ENCODE measurements at regions not wholly inside any gene's neighbourhood (a gene's known extent, or its start where the extent isn't known, plus 50 kb on each side); places are given as distances from the start of the nearest gene placed in this dataset.
"Not testable (repeated sequence)": the region's sequence is repeated elsewhere in the genome, so short reads cannot be mapped to it uniquely, and the experiment has no call there.

DNA sequence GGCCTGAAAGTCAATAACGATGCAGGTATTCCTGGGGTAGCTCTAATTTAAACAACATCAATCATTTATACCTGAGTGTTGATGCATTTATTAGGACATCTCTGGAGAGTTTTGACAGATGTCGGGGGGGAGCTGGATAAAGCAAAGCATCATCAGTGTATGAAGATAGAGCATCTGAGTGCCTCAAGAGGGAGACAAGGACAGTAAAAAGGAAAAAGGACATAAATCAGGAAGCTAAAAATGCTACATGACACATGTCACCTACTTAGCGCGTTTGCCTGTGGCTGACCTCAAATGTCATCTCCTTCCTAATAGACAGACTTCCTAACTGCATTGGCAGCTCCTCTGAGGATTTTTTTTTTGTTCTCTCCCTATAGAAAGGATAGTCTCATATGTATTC is 259.5 kb upstream of the PKP2 start:
- no peak for DNase-seq (ENCODE audit: low read depth)
- H3K4me3 ChIP-seq (ENCODE audit: low read depth, low read length) = no peak overlapping the region
- TF ChIP-seq, protein P1, sequence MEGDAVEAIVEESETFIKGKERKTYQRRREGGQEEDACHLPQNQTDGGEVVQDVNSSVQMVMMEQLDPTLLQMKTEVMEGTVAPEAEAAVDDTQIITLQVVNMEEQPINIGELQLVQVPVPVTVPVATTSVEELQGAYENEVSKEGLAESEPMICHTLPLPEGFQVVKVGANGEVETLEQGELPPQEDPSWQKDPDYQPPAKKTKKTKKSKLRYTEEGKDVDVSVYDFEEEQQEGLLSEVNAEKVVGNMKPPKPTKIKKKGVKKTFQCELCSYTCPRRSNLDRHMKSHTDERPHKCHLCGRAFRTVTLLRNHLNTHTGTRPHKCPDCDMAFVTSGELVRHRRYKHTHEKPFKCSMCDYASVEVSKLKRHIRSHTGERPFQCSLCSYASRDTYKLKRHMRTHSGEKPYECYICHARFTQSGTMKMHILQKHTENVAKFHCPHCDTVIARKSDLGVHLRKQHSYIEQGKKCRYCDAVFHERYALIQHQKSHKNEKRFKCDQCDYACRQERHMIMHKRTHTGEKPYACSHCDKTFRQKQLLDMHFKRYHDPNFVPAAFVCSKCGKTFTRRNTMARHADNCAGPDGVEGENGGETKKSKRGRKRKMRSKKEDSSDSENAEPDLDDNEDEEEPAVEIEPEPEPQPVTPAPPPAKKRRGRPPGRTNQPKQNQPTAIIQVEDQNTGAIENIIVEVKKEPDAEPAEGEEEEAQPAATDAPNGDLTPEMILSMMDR (IDR thresholded peaks at IDR 0.05; ENCODE audit: insufficient read depth, low read depth, low read length, missing control alignments) = no peak

DNA sequence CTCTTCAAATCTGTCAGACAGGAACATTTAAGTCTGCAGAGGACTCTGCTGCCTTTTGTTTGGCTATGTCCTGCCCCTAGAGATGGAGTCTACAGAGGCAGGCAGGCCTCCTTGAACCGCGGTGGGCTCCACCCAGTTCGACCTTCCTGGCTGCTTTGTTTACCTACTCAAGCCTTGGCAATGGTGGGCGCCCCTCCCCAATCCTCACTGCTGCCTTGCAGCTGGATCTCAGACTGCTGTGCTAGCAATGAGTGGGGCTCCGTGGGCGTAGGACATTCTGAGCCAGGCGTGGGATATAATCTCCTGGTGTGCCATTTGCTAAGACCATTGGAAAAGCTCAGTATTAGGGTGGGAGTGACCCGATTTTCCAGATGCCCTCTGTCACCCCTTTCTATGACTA is 250.7 kb upstream of the PKP2 start:
- H3K4me3 ChIP-seq (ENCODE audit: low read depth, low read length); DNase-seq (ENCODE audit: low read depth): not testable (repeated sequence)

DNA sequence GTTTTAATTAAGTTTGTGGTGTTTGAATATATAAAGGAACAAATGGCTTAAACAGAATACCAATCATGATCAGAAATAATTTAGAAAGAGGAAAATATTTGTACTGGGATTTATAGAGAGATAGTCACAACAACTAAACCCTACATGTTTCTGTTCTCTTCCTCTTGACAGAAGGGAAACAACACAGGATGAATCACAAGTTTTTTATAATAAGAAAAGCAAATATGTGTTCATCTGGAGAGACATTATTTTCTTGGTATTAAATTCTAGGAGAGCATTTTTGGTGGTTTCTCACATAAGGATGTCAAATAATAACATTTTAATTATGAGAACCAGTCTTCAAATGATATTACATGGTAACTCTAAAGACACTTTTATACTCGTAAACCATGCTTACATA is 232.9 kb upstream of the PKP2 start:
- H3K4me3 ChIP-seq (ENCODE audit: low read depth, low read length) = no peak overlapping the region
- DNase-seq (ENCODE audit: low read depth) = no peak
- TF ChIP-seq, protein P1 (IDR thresholded peaks at IDR 0.05; ENCODE audit: insufficient read depth, low read depth, low read length, missing control alignments) = no peak

DNA sequence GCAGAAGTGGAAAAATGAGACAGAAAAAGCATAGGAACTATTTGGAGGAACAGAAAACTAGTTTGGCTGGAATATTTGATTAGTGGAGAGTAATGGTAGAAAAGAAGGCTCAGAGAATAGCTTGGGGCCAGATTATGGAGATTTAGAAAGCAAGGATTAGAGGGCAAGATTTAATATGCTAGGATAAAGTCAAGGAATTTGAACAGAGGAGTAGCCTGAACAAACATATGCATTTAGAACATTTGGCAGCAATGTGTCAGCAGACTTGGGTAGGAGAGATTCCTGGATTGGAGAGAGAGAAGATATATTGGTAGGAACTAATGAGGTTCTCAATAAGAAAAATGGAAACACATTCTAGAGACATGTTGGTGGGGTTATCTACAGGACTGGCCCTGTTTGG is 229.2 kb upstream of the PKP2 start:
- TF ChIP-seq, protein P1 (IDR thresholded peaks at IDR 0.05; ENCODE audit: insufficient read depth, low read depth, low read length, missing control alignments) = no peak
- no peak for DNase-seq (ENCODE audit: low read depth)
- no peak overlapping the region for H3K4me3 ChIP-seq (ENCODE audit: low read depth, low read length)

DNA sequence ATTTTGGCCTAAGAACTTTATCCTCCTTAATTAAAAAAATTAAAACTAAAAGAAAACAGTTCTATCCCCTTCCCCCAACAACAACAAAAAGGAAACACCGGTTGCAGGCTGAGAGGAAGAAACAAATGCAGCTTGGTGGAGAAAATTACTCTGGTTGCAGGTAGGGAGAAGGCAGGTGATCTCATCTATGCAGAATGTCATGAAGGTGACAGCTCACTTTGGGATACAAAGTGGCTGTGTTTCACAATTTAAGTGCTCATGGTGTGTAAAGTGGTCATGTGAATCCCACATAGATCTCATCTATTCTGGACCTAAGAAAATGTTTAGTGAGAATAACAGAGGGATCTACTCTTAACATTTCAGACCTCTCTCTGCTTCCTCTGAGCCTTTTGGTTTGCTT is 219.7 kb upstream of the PKP2 start:
- TF ChIP-seq, protein P1 (IDR thresholded peaks at IDR 0.05; ENCODE audit: insufficient read depth, low read depth, low read length, missing control alignments) = no peak
- no peak overlapping the region for H3K4me3 ChIP-seq (ENCODE audit: low read depth, low read length)
- DNase-seq (ENCODE audit: low read depth) = no peak

DNA sequence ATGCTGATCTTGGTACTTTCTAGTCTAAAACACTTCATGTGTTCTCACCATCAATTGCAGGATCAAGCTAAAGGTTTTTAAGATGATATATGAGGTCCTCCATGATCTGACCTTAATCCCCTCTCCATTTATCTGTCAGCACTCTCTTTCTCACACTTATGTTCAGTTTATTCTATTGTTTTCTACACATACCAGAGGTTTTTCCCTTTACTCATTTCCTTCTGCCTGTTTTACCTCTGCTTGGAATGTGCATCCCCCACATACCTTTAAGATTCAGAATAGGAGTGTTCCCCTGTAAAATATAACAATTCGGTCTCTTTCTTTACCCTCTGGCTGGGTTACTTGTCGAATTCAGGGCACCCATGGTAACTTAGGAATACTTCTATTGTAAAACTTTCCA is 219.1 kb upstream of the PKP2 start:
- no peak overlapping the region for H3K4me3 ChIP-seq (ENCODE audit: low read depth, low read length)
- DNase-seq (ENCODE audit: low read depth) = no peak
- TF ChIP-seq, protein P1 (IDR thresholded peaks at IDR 0.05; ENCODE audit: insufficient read depth, low read depth, low read length, missing control alignments) = no peak

DNA sequence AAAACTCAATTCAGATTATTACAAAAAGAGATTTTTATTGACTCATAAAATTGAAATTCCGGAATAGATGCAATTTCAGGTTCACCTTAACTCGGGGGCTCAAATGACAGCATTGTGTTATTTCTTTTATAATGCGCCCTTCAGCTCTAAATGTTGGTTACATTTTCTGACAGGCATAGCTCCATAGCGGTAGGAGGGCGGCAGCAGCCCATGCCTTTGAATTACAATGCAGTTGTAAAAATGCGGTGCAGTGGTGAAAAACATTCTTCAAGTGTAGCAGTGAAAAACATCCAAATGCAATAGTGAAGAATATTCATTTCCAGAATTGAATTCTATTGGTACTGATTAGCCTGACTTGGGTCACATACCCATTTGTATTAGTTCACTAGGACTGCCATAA is 215.3 kb upstream of the PKP2 start:
- DNase-seq (ENCODE audit: low read depth) = no peak
- TF ChIP-seq, protein P1 (IDR thresholded peaks at IDR 0.05; ENCODE audit: insufficient read depth, low read depth, low read length, missing control alignments) = no peak
- H3K4me3 ChIP-seq (ENCODE audit: low read depth, low read length) = no peak overlapping the region

DNA sequence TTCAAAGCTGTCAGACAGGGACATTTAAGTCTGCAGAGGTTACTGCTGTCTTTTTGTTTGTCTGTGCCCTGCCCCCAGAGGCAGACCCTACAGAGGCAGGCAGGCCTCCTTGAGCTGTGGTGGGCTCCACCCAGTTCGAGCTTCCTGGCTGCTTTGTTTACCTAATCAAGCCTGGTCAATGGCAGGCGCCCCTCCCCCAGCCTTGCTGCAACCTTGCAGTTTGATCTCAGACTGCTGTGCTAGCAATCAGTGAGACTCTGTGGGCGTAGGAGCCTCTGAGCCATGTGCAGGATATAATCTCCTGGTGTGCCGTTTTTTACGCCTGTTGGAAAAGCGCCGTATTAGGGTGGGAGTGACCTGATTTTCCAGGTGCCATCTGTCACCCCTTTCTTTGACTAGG is 211.2 kb upstream of the PKP2 start:
- H3K4me3 ChIP-seq (ENCODE audit: low read depth, low read length); DNase-seq (ENCODE audit: low read depth): not testable (repeated sequence)

Measured in GM12865 (cell line).